Renal cortical epithelial cell (primary cell): ENCODE measurements at regions not wholly inside any gene's neighbourhood (a gene's known extent, or its start where the extent isn't known, plus 50 kb on each side); places are given as distances from the start of the nearest gene placed in this dataset.

Experiments used
- DNase-seq: peaks from one replicate; pipeline ENCODE4 v3.0.0-alpha.2; 2011; ENCODE audit warnings: low read depth

DNA sequence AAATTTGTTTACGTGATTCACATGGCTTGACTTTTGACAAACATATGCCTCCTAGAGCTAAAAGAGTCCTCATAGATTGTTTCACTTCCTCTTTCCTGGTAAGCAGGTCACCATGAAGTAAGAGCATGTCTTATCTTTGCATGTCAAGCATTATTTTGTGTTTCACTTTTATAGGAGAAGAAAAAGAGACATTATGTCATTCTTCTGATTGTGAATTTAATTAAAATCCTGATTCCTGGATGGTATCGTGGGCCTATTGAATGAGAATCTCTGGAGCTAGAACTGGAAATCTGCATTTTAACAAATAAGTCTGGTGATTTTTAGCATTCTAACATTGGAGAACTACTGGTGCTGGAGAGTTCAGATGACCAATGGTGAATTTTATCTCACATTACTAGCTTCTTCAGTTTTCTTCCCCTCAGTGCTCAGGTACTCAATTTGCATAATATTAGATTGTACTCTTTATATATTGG, 218.6 kb upstream of the ATP2B1 start:
- peak; percentile 6 for DNase-seq

DNA sequence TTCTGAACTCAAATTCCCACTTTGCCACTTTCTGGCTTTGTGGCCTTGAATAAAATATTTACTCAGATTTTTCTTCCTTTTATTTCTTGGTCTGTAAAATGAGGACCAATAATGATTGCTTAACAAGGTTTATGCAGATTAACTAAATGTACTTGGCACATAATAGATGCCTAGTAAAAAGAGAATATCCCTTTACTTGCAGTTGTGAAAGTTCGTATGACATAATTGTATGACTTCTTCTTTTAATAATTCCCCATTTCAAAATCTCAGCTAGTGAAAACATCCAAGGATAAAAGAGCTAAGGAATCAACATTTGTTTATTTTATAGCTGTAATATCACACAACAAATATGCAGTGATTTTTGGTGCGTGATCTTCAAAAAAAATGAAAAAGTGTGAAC, 215.6 kb upstream of the ATP2B1 start:
- DNase-seq = no peak

DNA sequence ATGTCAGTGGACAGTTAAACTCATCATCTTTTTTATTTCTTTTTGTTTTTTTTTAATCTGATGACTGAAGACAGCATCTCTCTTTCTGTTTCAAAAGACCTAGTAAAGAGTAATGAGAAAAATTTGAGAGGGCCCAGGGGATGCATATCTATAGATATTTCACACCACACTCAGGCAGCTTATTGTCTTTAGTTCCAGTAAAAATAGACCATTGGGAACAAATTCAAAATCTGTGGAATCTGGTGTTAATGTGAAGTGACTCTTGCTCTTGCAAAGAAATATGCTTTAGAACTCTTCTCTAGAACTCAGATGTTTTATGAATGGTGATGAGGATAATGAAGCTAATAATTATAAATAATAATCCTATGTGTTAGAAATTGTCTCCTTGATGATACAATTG, 214.5 kb upstream of the ATP2B1 start:
- DNase-seq = no peak

- no peak for DNase-seq
These were observed 212.2 kb upstream of the ATP2B1 start for GRCh38 chr12:89920866-89921265.

GRCh38 chr12:89919241-89919906, 210.7 kb upstream of the ATP2B1 start:
- DNase-seq = no peak

- no peak for DNase-seq
These were observed 209.7 kb upstream of the ATP2B1 start for GRCh38 chr12:89918172-89918846.

DNA sequence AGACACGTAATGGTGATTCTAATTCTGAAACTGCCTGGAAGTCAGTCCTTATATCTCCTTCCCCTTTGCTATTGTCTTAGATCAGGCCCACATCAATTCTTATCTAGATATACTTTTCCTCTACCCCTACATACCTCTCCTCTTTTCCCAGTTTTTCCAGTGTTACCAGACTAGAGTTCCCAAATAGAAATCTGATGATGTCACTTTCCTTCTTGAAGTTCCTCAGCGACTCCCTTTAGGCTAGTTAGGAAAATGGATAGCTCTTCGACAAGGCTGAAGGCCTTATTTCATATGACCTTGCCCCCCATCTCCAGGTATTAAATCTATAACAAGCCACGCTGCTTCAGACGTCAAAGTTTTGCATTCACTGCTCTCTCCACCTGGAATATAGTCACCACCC, 201.1 kb upstream of the ATP2B1 start:
- no peak for DNase-seq

GRCh38 chr12:89907659-89908058, 199.0 kb upstream of the ATP2B1 start:
- DNase-seq = peak; percentile 19

DNA sequence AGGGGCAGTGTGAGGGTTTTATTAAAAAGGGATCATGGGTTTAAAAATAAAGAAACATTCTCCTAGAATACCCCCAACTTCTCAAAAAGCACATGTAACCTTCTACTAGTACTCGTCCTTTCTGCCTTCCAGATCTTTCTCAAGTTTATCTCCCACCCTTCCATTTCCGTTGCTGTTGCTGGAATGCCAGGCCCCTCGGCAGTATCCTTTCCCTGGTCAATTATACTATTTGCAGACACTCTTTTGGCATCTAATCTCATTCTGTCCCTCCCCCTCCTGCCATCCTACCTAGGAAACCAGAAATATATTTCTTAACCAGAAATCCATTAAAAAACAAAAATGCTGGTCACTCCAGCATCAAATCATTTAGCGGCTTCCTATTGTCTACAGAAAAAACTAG, 198.2 kb upstream of the ATP2B1 start:
- DNase-seq = no peak

GRCh38 chr12:89906178-89906577, 197.5 kb upstream of the ATP2B1 start:
- no peak for DNase-seq

DNA sequence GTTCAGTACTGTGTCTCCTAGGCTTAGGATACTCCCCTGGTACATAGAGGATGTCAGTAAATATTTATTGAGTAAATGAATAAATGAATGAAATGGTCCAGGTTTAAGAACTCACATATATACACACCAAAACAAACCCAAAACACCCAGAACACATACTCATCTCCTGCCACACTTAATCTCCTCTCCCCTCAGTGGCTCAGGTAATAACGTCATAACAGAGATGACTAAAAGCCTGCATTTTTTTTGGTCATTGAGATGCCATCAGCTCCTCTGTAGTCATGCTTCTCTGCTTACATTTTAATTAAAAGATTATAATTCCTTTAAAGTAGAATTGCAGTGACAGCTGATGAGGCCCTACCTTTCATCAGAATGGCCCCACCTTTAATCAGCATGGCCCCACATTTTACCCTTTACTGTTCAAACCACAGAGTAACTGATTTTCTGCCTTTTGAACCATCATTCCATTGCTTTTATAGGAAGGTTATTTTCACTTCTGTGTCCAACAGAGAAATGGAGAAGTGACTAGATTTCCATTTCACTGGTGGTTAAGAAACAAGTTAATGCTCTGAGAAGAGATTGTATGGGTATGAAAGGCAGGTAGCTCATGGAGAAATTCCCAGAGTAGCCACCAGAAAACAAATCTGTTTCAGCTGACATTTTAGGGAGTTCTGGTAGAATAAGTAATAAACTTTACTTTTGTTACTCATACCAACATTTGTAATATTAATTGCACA, 193.4 kb upstream of the ATP2B1 start:
- no peak for DNase-seq

GRCh38 chr12:89901319-89901718, 192.7 kb upstream of the ATP2B1 start:
- DNase-seq = no peak

DNA sequence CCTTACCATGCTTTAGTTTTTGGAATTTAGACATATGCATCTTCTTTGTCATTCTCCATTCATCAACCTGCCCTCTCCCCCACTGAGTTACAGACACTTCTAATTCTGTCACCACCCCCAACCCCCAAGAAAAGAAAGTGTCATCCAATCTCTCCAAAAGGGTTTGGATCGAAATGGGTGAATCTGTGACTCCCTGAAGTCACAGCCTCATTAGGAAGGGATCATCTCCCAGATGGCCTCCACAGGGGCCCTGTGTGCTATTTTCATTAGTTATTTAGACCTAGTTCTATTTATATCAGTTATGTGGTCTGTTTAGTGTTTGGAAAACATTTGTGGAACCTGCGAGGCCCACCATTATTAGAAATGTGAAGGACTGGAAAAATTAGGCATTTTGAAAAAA, 191.0 kb upstream of the ATP2B1 start:
- no peak for DNase-seq

- DNase-seq = no peak
These were observed 187.0 kb upstream of the ATP2B1 start for GRCh38 chr12:89895591-89895990.

DNA sequence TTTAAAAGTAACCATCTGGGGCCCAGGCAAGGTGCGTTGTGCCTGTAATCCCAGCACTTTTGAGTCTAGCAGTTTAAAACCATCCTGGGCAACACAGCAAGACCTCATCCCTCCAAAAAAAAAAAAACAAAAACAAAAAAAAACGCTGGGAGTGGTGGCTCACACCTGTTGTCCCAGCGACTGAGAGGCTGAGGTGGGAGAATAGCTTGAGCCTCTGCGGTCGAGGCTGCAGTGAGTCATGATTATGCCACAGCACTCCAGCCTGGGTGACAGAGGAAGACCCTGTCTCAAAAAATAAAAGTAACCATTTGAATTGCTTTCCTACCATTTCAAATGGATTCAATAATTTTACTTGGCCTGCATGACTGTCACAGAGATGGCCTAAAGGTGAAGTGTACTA, 186.5 kb upstream of the ATP2B1 start:
- no peak for DNase-seq

DNA sequence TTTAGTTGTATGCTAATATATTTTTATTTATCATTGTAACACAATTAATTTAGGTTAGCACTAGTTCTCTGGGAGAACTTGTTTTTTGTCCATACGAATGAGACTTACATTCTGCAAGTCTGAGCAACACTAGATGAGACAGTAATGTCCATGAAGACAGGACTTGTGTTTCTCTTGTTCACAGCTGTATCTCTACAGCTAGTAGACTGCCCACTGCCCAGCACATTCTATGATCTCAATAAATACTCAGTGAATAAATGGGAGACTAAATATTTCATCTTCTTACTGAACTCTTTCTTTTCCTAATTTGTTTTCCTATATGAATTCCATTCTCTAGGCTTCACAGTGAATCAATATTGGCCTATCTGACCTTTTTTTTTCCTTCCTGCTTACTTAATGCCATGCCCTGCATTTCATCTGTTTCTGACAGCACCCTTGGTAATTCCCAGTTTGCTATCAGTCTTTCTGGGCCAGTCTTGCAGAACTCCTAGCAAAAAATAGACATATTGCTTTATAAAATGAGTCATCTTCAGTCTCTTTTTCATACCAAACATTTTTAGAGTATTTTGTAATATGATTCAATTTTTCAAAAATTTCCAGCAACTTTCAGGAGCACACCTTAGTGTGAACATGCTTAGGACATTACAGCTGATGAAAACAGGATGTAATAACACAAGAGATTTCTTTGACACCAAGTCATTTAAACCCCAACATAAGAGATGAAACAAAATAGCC, 185.5 kb upstream of the ATP2B1 start:
- no peak for DNase-seq

DNA sequence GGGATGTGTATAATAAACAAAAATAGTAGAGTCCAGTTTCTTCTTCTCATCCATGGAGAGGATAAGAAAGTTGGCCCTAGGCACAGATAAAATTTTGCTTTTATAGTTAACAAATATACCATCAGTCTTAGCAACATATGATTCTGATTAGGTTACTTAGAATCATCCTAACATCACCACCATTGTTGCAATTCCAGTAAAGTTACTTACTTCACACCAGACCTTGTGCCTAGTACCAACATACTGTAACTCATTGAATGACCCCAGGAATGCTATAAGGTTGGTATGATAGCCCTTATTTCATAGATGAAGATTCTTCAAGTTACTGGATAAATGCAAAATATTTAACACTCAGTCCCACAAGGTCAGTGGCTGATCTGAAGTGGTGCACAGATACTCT, 183.8 kb upstream of the ATP2B1 start:
- DNase-seq = no peak

GRCh38 chr12:89891933-89892332, 183.3 kb upstream of the ATP2B1 start:
- no peak for DNase-seq

- no peak for DNase-seq
These were observed 181.5 kb upstream of the ATP2B1 start for GRCh38 chr12:89890161-89890560.

DNA sequence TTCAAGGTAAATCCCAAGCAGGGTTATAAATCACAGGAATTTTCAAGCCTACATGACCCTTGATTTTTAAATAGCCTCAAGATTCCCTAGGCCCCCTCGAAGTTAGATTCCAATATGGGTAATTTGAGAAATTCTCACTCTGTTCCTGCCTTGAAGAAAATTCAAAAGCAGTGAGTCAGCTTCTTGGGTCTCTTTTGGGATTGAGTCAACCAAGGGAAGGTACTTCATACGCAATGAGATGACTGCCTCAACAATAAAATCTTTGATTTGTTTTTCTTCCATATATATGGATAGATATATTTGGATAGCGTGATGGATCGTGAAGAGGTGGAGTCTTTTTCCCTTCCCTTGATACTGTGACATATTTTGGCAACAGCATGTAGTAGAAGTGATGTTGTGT, 180.4 kb upstream of the ATP2B1 start:
- peak; percentile 24 for DNase-seq

GRCh38 chr12:89884952-89885351, 176.3 kb upstream of the ATP2B1 start:
- DNase-seq = no peak

DNA sequence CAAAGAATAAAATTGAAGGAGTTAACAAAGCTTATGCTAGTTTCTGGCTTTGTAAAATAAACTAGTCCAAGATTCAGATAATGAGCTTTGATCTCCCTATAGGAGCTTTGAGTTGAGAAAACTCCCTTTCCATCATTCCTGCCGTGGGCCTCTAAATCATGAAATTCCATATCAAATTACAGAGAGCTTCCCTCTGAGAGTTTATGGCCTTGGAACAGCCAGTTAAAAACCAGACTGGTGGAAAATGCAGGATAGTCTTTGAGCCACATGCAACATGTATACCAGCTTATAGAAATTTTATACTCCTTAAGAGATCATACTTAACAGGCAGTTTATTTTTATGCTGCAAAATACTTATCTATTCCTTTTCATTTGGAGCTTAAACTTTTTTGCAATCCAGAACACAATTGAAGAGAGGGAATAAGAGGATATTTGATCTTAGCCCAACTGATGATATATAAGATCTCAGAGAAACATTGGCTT, 175.8 kb upstream of the ATP2B1 start:
- DNase-seq = no peak
